ENCODE measurements at regions not wholly inside any gene's neighbourhood (a gene's known extent, or its start where the extent isn't known, plus 50 kb on each side); places are given as distances from the start of the nearest gene placed in this dataset.

DNA sequence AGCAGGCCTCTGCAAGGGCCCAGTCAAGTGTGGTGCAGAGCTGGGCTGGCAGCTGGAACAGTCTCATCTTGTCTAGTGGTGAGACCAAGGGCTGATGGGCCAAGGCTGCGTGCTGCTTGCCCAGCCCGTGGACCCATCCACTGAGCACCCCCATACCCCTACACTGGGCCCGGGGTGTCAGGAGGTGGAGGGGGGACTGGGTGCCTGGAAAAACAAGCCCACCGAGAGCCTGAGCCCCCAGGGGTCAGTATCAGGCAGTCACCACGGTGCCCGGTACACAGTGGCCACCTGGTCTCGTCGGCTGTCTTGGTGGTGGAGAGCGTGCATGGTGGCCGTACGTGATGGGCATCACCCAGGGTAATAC is 238.3 kb downstream of the SEC14L1 start:
- TF ChIP-seq, protein P1, sequence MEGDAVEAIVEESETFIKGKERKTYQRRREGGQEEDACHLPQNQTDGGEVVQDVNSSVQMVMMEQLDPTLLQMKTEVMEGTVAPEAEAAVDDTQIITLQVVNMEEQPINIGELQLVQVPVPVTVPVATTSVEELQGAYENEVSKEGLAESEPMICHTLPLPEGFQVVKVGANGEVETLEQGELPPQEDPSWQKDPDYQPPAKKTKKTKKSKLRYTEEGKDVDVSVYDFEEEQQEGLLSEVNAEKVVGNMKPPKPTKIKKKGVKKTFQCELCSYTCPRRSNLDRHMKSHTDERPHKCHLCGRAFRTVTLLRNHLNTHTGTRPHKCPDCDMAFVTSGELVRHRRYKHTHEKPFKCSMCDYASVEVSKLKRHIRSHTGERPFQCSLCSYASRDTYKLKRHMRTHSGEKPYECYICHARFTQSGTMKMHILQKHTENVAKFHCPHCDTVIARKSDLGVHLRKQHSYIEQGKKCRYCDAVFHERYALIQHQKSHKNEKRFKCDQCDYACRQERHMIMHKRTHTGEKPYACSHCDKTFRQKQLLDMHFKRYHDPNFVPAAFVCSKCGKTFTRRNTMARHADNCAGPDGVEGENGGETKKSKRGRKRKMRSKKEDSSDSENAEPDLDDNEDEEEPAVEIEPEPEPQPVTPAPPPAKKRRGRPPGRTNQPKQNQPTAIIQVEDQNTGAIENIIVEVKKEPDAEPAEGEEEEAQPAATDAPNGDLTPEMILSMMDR (IDR thresholded peaks at IDR 0.05; ENCODE audit: low read depth, low read length, missing input control), result no peak
- TF ChIP-seq SP1 (IDR thresholded peaks at IDR 0.05) (no peak), JUND (IDR thresholded peaks at IDR 0.05) (no peak), GABPA (IDR thresholded peaks at IDR 0.05 in 1 of 2, conservative IDR thresholded peaks at IDR 0.05 in 1 of 2) (no peak)

Data from liver (tissue), 3 donors.